ENCODE measurements at regions not wholly inside any gene's neighbourhood (a gene's known extent, or its start where the extent isn't known, plus 50 kb on each side); places are given as distances from the start of the nearest gene placed in this dataset.
"Not testable (repeated sequence)": the region's sequence is repeated elsewhere in the genome, so short reads cannot be mapped to it uniquely, and the experiment has no call there.

DNA sequence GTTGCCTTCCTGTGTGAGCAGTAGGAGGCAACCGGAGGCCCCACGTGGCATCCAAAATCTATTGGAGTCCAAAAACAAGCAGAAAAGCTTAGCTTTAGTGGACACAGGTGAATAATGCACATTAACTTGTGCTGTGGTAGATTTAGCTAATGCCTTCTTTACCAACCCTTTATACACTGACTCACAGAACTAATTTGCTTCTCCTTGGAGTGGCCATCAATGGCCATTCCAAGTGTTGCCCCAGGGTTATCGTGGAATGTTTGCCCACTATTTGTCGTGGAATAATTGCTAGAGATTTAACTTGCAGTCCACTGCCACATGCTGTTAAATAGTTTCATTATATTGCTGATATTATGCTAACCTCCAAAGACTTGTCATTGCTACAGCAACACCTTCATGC, 729.1 kb downstream of the STPG2 start:
- DNase-seq (ENCODE audit: low read depth in 4 of 4, low spot score in 3 of 4): no peak

GRCh38 chr4:97432551-97432950, 710.7 kb downstream of the STPG2 start:
- DNase-seq (ENCODE audit: low read depth in 4 of 4, low spot score in 3 of 4): no peak

GRCh38 chr4:97437998-97438705, 705.1 kb downstream of the STPG2 start:
- not testable (repeated sequence) for DNase-seq (ENCODE audit: low read depth in 4 of 4, low spot score in 3 of 4)

- DNase-seq (ENCODE audit: low read depth in 4 of 4, low spot score in 3 of 4): no peak
These were observed 690.1 kb downstream of the STPG2 start for GRCh38 chr4:97453186-97453585.

- DNase-seq (ENCODE audit: low read depth in 4 of 4, low spot score in 3 of 4): peak; percentile 8 to 22 (median 16)
These were observed 686.0 kb downstream of the STPG2 start for GRCh38 chr4:97457253-97457652.

- no peak for DNase-seq (ENCODE audit: low read depth in 4 of 4, low spot score in 3 of 4)
These were observed 675.0 kb downstream of the STPG2 start for GRCh38 chr4:97468272-97468671.

DNA sequence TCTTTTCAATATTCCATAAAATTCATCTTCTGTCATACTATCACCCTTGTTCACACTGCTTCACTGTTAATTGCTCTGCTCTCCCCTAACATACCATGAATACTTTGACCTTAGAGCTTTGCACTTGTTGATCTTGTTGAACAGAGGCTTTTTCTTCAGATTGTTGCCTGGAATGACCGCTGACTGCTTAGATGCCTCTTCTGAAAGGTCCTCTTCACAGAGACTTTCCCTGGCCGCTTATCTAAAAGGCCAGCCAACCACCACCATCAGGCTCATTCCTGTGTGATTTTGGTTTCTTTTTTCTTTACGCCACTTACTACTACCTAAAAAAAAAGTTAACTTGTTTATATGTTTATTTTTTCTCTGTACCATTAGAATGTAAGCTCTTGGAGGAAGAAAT, 667.7 kb downstream of the STPG2 start:
- DNase-seq (ENCODE audit: low read depth in 4 of 4, low spot score in 3 of 4): no peak

DNA sequence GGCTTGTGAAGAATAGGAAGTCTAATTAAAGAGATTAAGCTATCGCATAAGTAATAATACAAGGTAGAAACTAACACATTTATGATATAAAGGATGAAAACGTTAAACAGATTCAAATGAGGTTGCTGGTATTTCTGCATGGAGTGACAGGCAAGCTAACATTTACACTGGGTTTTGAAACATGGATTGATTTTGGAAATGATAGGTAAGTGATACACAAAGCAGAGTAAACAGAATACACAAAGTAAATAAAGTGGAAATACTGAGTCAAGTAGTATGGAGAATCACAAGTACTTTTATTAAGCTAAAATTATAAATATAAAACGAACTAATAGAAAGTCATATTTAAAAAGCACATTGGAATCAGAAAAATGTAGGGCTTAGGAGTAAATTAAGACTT, 665.3 kb downstream of the STPG2 start:
- no peak for DNase-seq (ENCODE audit: low read depth in 4 of 4, low spot score in 3 of 4)

DNA sequence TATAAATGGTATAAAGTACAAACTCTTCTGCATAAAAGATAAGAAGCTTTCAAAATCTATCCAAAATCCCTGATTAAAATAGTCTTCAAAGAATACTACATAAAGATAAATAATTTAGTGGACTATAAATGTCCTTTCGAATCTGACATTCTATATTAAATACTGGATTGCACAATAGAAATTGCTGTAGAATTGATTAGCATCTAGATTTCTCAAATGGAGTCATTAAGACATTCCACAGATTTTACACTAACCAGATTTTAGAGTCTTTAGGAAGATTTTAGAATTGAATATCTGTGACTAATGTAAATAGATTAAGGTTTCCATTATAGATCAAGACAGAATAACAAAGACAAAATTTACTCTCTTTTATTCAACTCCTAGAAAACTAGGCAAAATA, 663.9 kb downstream of the STPG2 start:
- DNase-seq (ENCODE audit: low read depth in 4 of 4, low spot score in 3 of 4): no peak

DNA sequence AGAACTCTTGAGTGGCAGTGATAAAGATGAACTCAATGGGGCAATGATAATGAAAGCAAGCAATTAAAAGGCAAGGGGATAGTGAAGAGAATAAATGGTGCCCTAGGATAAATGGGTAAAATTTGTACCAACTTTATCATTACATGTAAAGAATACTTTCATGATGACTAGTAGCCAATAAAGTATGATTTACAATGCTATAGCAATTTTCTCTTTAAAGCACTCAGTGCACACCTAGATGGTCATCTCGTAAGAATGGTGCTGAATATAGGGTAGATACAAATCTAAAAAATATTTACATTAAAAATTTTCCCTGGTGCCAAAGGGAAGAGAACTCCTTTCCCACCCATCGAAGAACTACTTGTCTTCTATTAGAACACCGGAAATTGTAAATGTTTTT, 651.4 kb downstream of the STPG2 start:
- no peak for DNase-seq (ENCODE audit: low read depth in 4 of 4, low spot score in 3 of 4)

GRCh38 chr4:97493815-97494518, 649.3 kb downstream of the STPG2 start:
- DNase-seq (ENCODE audit: low read depth in 4 of 4, low spot score in 3 of 4): no peak

GRCh38 chr4:97496298-97496873, 646.9 kb downstream of the STPG2 start:
- no peak for DNase-seq (ENCODE audit: low read depth in 4 of 4, low spot score in 3 of 4)

GRCh38 chr4:97498875-97499274, 644.4 kb downstream of the STPG2 start:
- DNase-seq (ENCODE audit: low read depth in 4 of 4, low spot score in 3 of 4): no peak

- DNase-seq (ENCODE audit: low read depth in 4 of 4, low spot score in 3 of 4): no peak
These were observed 642.9 kb downstream of the STPG2 start for GRCh38 chr4:97500423-97500822.

DNA sequence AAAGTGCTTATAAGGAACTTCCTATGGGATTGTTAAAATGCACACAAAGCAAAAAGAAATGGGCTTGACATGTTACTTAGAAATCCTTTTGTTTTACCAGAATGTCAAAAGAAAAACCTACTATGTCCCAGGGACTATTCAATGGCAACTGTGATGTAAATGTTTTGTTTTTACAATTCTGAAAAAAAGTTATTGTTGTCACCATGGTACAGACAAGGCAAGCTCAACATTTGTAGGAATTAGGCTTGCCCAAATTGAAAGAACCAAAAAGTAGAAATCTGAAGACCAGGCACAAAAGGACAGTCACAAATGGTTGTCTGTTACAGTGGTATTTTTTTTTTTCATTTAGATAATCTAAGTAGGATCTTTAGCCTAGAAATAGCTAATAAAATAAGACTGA, 638.6 kb downstream of the STPG2 start:
- no peak for DNase-seq (ENCODE audit: low read depth in 4 of 4, low spot score in 3 of 4)

DNA sequence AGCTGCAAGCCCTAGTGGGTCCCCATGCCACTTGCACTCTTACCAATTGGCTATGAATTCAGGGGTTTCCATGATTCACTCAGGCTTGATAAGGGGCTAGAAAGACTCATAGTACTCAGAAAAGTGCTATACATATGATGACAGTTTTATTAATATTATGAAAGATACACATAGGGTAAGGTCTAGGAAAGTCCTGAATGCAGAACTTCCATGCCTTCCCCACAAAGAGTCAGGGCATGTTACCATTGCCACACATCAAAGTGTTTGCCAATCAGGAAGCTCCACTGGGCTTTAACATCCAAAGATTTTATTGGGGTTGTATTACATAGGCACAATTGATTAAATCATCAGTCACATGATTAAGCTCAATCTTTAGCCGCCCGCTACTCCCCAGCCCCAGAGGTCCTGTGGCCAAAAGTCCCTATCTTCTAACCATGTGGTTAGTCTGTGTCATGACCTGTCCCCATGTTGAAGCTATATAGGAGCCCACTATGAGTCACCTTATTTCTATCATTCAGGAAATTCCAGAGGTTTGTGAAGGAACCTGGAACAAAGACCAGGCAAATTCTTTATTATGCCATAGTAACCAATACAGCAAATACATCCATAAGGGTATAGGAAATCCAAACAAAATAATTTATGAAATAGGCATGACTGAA, 635.6 kb downstream of the STPG2 start:
- DNase-seq (ENCODE audit: low read depth in 4 of 4, low spot score in 3 of 4): no peak

All from left renal pelvis (tissue), 4 donors.